Endothelial cell of umbilical vein (primary cell): ENCODE measurements at regions not wholly inside any gene's neighbourhood (a gene's known extent, or its start where the extent isn't known, plus 50 kb on each side); places are given as distances from the start of the nearest gene placed in this dataset.

Source experiments
- BruUV-seq: library from RNA; stranded (reverse); fragments of 400-500 nt; replicated peaks from 2 replicates; lab custom pipeline; 2021; lab: Mats Ljungman, UMichigan
- CTCF ChIA-PET: fragments of 300-600, 350-600 bp; sonication (Branson Sonifier 250); formaldehyde crosslinking; loops from one replicate; lab custom pipeline; 2021; ENCODE audit warnings: antibody characterized with exemption, inconsistent platforms; lab: Charles Lee
- POLR2A ChIA-PET: fragments of 300-600, 350-600 bp; sonication (Branson Sonifier 250); formaldehyde crosslinking; loops from one replicate; lab custom pipeline; 2021; ENCODE audit warnings: antibody characterized with exemption, inconsistent platforms; lab: Charles Lee
- DNase-seq: peaks from one replicate; pipeline ENCODE4 v3.0.0-alpha.2; 2011; ENCODE audit warnings: low read depth, low spot score
- FAIRE-seq: peaks from 2 replicates; lab custom pipeline; 2011; peaks lifted over from hg19 to GRCh38; lab: Jason Lieb, UNC
- H2AFZ ChIP-seq: 2 replicates; pipeline ENCODE4 v1.6.0; 2012; ENCODE audit warnings: low read depth, low read length, control low read depth, inconsistent platforms
- H3K27ac ChIP-seq: 2 replicates; pipeline ENCODE4 v1.5.1; 2011; ENCODE audit warnings: low read depth, mild to moderate bottlenecking, control low read depth, low read length, moderate library complexity; ENCODE audit not compliant: insufficient read depth
- H3K27me3 ChIP-seq, 2 experiments: 2 replicates each; pipeline versions ENCODE4 v1.6.0 to v1.6.1; 2011; ENCODE audit warnings: low read length in 2 of 2, mixed read lengths in 1 of 2; ENCODE audit not compliant: control insufficient read depth in 2 of 2, insufficient read depth in 2 of 2
- H3K36me3 ChIP-seq, 2 experiments: 2 replicates in 1 of 2; 3 replicates in 1 of 2; pipeline ENCODE4 v1.5.1; 2011; ENCODE audit warnings: low read length in 2 of 2, mild to moderate bottlenecking in 1 of 2, moderate library complexity in 1 of 2; ENCODE audit not compliant: control insufficient read depth in 2 of 2, insufficient read depth in 2 of 2; ENCODE audit errors: extremely low read depth in 1 of 2
- H3K4me1 ChIP-seq: 3 replicates; pipeline ENCODE4 v1.5.1; 2011; ENCODE audit warnings: mild to moderate bottlenecking, low read length; ENCODE audit not compliant: control insufficient read depth, insufficient read depth; ENCODE audit errors: extremely low read depth
- H3K4me2 ChIP-seq: 2 replicates; pipeline ENCODE4 v1.6.1; 2011; ENCODE audit warnings: low read length, control low read depth, mixed read lengths; ENCODE audit not compliant: insufficient read depth
- H3K4me3 ChIP-seq, 3 experiments: fragments of 200-600 bp in 1 of 3; sonication (generic), shearing (Covaris generic) in 1 of 3; replicated peaks in 1 of 3; 2 replicates each; pipeline ENCODE4 v1.5.1; 2011 to 2016; ENCODE audit warnings: control low read depth in 3 of 3, low read length in 3 of 3, mild to moderate bottlenecking in 2 of 3, inconsistent platforms in 1 of 3, low read depth in 1 of 3, moderate library complexity in 1 of 3; ENCODE audit not compliant: insufficient read depth in 1 of 3
- H3K79me2 ChIP-seq: 2 replicates; pipeline ENCODE4 v1.6.0; 2012; ENCODE audit warnings: low read length, inconsistent platforms; ENCODE audit not compliant: control insufficient read depth, insufficient read depth
- H3K9ac ChIP-seq: replicated peaks from 2 replicates; pipeline ENCODE3; 2011; ENCODE audit warnings: low read length, control low read depth; ENCODE audit not compliant: insufficient read depth; ENCODE audit errors: extremely low read depth
- H3K9me1 ChIP-seq: replicated peaks from 3 replicates; pipeline ENCODE4 v1.6.0; 2011; ENCODE audit warnings: mild to moderate bottlenecking, low read length; ENCODE audit not compliant: control insufficient read depth, insufficient read depth; ENCODE audit errors: extremely low read depth
- H3K9me3 ChIP-seq: replicated peaks from 2 replicates; pipeline ENCODE4 v1.5.1; 2012; ENCODE audit warnings: low read length, inconsistent platforms; ENCODE audit not compliant: control insufficient read depth, insufficient read depth
- H4K20me1 ChIP-seq: replicated peaks from 2 replicates; pipeline ENCODE3; 2011; ENCODE audit warnings: mild to moderate bottlenecking, low read length; ENCODE audit not compliant: control insufficient read depth, insufficient read depth; ENCODE audit errors: extremely low read depth
- EZH2 ChIP-seq: IDR thresholded peaks from 2 replicates; pipeline ENCODE4 v1.6.1; 2012; ENCODE audit warnings: borderline replicate concordance, low read depth, mild to moderate bottlenecking, moderate library complexity, low read length, inconsistent platforms; ENCODE audit not compliant: severe bottlenecking
- FOS ChIP-seq: IDR thresholded peaks from 2 replicates; pipeline ENCODE4 v1.6.1; 2011; ENCODE audit warnings: mild to moderate bottlenecking, low read length, moderate library complexity, borderline replicate concordance; ENCODE audit not compliant: insufficient read depth
- GATA2 ChIP-seq: IDR thresholded peaks from 2 replicates; pipeline ENCODE4 v1.7.0; 2011; ENCODE audit warnings: low read depth, mild to moderate bottlenecking, moderate library complexity, mixed read lengths, low read length; ENCODE audit not compliant: insufficient read length, insufficient read depth
- JUN ChIP-seq: IDR thresholded peaks from 2 replicates; pipeline ENCODE4 v1.6.1; 2011; ENCODE audit warnings: borderline replicate concordance, low read depth; ENCODE audit not compliant: insufficient read length, insufficient read depth
- MYC ChIP-seq: IDR thresholded peaks from one replicate; pipeline ENCODE4 v1.6.1; 2011; ENCODE audit warnings: mild to moderate bottlenecking, low read depth, low read length
- POLR2A ChIP-seq: IDR thresholded peaks from 2 replicates; pipeline ENCODE4 v1.6.1; 2012; ENCODE audit warnings: low read depth, mild to moderate bottlenecking, control low read depth, low read length
- POLR2AphosphoS5 ChIP-seq: IDR thresholded peaks from 2 replicates; pipeline ENCODE4 v1.6.1; 2012; ENCODE audit warnings: low read depth, mild to moderate bottlenecking, control low read depth, low read length, moderate library complexity; ENCODE audit not compliant: insufficient read depth
- dilution Hi-C: fragments of 300-500 bp; cut with MboI; formaldehyde crosslinking; loops from one replicate; pipeline ENCODE4 v1.15.0; 2019; ENCODE audit warnings: low sequenced_read_pairs; ENCODE audit not compliant: extremely low pct_ligation_motif_present
- intact Hi-C: fragments of 100-400 bp; cut with micrococcal nuclease; formaldehyde crosslinking; loops from one replicate; pipeline ENCODE4 v1.10.0; 2022
- TF ChIP-seq, protein P1 (sequence below): IDR thresholded peaks from 2 replicates; pipeline ENCODE4 v1.6.1; 2011; ENCODE audit not compliant: insufficient read depth, insufficient read length
- TF ChIP-seq, protein P2 (sequence below), 2 donors: IDR thresholded peaks; 1 replicate in 1 of 2; 2 replicates in 1 of 2; pipeline ENCODE4 v1.5.1; 2011; ENCODE audit warnings: low read length in 2 of 2, mild to moderate bottlenecking in 2 of 2, moderate library complexity in 2 of 2, control low read depth in 1 of 2, inconsistent platforms in 1 of 2, low read depth in 1 of 2; ENCODE audit not compliant: insufficient read depth in 1 of 2; ENCODE audit errors: extremely low read depth in 1 of 2

DNA sequence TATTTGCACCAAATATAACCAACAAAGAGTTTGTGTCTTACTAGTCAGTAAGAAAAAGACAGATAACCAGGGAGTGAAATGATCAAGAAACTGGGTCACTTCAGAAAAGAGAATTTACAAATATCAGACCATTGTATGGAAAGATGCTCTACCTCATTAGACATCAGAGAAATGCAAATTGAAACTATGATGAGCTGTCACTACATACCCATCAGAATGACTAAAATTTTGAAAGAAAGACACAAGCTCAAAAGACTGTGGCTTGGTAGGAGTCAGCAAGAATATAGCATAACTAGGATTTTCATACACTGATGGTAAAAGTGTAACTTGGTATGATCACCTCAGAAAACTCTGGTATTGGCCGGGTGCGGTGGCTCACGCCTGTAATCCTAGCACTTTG is 247.2 kb downstream of the BMP4 start:
- H3K9ac ChIP-seq, result no peak overlapping the region
- no peak overlapping the region for H2AFZ ChIP-seq
- dilution Hi-C loops (no loop called here), intact Hi-C loops (no loop called here)
- no peaks in the 10 kb centered on the region for H3K36me3 ChIP-seq
- no peaks in the 10 kb centered on the region for H3K27me3 ChIP-seq
- no peaks in the 10 kb centered on the region for H4K20me1 ChIP-seq
- H3K4me2 ChIP-seq, result no peak overlapping the region
- H3K4me1 ChIP-seq, result peaks cover 7% of the 10 kb centered on the region
- BruUV-seq, result no TSS peak
- no peak for DNase-seq
- POLR2A ChIA-PET, result no interaction called here
- H3K27ac ChIP-seq, result no peak overlapping the region
- no peak for TF ChIP-seq EZH2
- no peak for TF ChIP-seq JUN
- TF ChIP-seq FOS, result no peak
- TF ChIP-seq, protein P1, sequence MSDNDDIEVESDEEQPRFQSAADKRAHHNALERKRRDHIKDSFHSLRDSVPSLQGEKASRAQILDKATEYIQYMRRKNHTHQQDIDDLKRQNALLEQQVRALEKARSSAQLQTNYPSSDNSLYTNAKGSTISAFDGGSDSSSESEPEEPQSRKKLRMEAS, result no peak
- TF ChIP-seq, protein P2, sequence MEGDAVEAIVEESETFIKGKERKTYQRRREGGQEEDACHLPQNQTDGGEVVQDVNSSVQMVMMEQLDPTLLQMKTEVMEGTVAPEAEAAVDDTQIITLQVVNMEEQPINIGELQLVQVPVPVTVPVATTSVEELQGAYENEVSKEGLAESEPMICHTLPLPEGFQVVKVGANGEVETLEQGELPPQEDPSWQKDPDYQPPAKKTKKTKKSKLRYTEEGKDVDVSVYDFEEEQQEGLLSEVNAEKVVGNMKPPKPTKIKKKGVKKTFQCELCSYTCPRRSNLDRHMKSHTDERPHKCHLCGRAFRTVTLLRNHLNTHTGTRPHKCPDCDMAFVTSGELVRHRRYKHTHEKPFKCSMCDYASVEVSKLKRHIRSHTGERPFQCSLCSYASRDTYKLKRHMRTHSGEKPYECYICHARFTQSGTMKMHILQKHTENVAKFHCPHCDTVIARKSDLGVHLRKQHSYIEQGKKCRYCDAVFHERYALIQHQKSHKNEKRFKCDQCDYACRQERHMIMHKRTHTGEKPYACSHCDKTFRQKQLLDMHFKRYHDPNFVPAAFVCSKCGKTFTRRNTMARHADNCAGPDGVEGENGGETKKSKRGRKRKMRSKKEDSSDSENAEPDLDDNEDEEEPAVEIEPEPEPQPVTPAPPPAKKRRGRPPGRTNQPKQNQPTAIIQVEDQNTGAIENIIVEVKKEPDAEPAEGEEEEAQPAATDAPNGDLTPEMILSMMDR (IDR thresholded peaks at IDR 0.05; ENCODE audit: extremely low read depth in 1 of 2, insufficient read depth in 1 of 2, low read depth in 1 of 2, low read length in 2 of 2), result no peak
- TF ChIP-seq GATA2, result no peak
- no peak for TF ChIP-seq POLR2AphosphoS5
- TF ChIP-seq MYC, result no peak
- TF ChIP-seq POLR2A, result no peak
- no peaks in the 10 kb centered on the region for H3K79me2 ChIP-seq
- H3K4me3 ChIP-seq, result no peak overlapping the region
- no peaks in the 10 kb centered on the region for H3K9me1 ChIP-seq
- CTCF ChIA-PET, result no interaction called here
- H3K9me3 ChIP-seq, result no peaks in the 10 kb centered on the region
- no peak for FAIRE-seq
